C4-2B (cell line): ENCODE measurements at regions not wholly inside any gene's neighbourhood (a gene's known extent, or its start where the extent isn't known, plus 50 kb on each side); places are given as distances from the start of the nearest gene placed in this dataset.

Experiments used
- H3K27ac ChIP-seq: fragments of 450-650 bp; 2 replicates; pipeline ENCODE4 v1.5.1; 2017
- ZFX ChIP-seq: fragments of 450-650 bp; IDR thresholded peaks from 2 replicates; pipeline ENCODE4 v1.6.1; 2017
- TF ChIP-seq, protein P1 (sequence below): fragments of 450-650 bp; conservative IDR thresholded peaks from 2 replicates; pipeline ENCODE4 v1.5.1; 2017; ENCODE audit warnings: mild to moderate bottlenecking

DNA sequence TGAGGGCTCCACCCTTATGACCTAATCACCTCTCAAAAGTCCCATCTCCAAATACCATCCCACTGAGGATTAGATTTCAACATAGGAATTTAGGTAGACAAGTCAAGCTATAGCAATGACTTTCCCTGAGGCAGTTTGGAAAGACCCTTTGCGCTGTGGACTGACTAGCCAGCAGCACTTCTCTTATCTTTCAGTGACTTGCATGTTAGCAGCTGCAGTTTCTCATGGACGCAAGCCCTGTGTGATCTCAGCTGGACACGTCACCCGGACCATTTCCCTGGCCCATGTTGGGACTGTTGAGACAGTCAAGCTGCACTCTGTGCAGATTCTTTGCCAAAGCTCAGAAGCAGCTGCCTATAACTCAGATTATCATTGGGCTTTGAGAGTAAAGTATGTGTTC is 408.1 kb upstream of the USP24 start:
- no peak overlapping the region for H3K27ac ChIP-seq
- TF ChIP-seq, protein P1, sequence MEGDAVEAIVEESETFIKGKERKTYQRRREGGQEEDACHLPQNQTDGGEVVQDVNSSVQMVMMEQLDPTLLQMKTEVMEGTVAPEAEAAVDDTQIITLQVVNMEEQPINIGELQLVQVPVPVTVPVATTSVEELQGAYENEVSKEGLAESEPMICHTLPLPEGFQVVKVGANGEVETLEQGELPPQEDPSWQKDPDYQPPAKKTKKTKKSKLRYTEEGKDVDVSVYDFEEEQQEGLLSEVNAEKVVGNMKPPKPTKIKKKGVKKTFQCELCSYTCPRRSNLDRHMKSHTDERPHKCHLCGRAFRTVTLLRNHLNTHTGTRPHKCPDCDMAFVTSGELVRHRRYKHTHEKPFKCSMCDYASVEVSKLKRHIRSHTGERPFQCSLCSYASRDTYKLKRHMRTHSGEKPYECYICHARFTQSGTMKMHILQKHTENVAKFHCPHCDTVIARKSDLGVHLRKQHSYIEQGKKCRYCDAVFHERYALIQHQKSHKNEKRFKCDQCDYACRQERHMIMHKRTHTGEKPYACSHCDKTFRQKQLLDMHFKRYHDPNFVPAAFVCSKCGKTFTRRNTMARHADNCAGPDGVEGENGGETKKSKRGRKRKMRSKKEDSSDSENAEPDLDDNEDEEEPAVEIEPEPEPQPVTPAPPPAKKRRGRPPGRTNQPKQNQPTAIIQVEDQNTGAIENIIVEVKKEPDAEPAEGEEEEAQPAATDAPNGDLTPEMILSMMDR = no peak
- no peak for TF ChIP-seq ZFX

DNA sequence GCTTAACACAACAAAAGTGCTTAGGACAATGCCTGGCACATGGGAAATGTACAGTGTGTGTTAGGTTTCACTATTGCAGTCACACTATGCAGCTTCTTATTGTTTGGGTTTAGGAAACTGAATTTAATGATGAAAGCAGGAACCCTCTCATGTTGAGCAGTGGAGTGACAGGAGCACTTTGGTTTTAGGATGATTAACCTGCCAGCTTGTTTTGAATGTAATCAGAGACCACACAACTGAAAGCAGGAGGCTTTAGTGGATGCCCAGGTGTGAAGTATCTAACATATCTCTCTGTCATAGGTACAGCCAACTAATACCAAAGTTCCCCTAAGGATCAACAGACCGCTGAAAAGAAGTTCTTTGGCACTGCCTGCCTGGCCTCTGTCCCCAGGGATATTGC is 406.9 kb upstream of the USP24 start:
- no peak for TF ChIP-seq ZFX
- TF ChIP-seq, protein P1 = no peak

DNA sequence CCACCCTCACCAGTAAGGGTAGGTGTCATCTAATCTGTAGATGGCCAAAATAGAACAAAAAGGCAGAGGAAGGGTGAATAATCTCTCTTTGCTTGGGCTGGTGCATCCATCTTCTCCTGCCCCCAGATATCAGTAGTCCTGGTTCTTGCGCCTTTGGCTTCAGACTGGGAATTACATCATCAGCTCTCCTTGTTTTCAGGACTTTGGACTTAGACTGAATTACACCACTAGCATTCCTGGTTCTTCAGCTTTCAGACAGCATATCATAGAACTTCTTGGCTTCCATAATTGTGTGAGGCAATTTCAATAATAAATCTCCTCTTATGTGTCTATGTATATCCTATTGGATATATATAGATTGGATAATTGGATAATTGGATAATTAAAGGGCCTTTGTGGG is 403.0 kb upstream of the USP24 start:
- TF ChIP-seq, protein P1 = no peak
- TF ChIP-seq ZFX = no peak
- no peak overlapping the region for H3K27ac ChIP-seq

More for the DNA sequence above, 406.9 kb upstream of the USP24 start:
- H3K27ac ChIP-seq = no peak overlapping the region

DNA sequence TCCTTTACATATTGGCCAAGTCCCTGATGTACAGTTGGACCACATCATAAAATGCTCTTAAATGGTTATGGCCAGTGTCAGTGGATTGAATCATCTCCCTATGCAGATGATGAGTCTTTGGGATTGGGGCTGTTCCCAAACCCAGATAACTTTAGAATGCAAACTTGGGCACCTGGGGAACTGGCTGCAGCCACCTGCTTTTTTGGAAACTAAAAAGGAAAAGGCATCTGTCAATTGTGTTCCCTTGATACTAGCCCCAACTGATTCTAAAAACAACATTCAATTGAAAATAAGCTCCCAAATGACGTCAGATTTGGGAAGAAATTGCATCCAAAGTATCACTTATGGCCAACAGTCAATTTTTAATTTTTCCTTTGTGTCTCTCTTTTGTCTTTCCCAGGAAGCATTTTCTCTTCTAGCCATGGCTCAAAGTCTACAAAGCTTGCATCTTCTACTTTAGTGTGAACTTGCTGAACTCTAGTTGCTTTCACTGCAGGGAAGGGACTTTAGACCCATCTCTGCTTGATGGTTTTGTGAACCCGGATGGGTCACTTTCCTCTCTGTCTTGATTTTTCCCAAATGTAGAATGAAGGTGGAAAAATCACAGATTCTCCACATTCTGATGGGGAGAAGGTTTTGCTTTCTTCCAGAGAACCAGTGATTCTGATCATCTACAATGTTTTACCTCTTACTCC is 402.3 kb upstream of the USP24 start:
- TF ChIP-seq, protein P1 = no peak
- no peak for TF ChIP-seq ZFX
- no peak overlapping the region for H3K27ac ChIP-seq

DNA sequence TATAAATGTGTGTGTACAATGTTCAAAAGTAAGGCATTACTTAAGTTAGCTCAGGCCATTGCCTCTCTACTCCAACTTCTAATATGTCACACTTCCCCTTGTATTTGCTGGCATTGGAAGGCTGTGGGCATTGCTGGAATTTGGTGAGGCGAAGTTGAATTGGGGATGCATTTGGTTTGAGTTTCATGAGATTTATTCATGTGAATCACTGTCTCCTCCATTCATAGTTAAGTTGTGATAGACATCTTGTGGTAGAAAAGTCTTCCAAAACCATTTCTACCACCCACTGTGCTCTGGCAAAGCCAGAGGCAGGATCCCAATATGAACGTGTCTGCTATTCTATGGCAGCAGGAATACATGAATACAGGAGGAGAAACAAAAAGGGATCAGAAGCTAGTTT is 397.8 kb upstream of the USP24 start:
- H3K27ac ChIP-seq = no peak overlapping the region
- no peak for TF ChIP-seq ZFX
- TF ChIP-seq, protein P1 = no peak

DNA sequence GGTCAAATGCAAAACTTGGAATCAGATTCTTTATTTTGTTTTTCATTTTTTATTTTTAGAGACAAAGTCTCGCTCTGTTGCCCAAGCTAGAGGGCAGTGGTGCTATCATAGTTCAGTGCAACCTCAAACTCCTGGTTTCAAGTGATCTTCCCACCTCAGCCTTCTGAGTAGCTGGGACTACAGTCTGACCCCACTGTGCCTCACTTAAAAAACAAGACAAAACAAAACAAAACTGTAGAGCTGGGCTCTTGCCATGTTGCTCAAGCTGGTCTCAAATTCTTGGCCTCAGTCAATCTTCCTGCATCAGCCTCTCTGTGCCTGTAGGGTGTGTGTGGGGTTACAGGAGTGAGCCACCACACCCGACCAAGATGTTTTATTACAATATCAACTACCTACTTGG is 396.0 kb upstream of the USP24 start:
- H3K27ac ChIP-seq = no peak overlapping the region
- no peak for TF ChIP-seq ZFX
- TF ChIP-seq, protein P1 = no peak

DNA sequence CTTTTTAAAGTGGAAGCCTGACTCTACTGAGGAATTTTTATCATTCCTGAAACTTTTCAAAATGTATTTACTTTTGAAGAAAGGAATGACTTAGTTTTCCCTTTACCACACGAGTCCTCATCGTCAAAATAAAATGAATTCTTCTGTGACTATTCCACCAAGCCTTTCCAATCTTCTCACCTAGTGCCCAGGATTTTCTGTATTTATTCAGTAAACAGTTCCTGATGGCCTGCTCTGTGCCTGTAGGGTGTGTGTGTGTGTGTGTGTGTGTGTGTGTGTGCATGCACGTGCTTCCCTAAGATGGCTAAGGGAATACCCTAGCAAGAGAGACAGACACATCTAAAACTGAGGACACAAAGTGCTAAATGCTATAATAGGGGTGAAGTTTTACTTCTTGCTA is 395.0 kb upstream of the USP24 start:
- no peak overlapping the region for H3K27ac ChIP-seq
- TF ChIP-seq, protein P1 = no peak
- TF ChIP-seq ZFX = no peak
